Neutrophil (primary cell): ENCODE measurements at regions not wholly inside any gene's neighbourhood (a gene's known extent, or its start where the extent isn't known, plus 50 kb on each side); places are given as distances from the start of the nearest gene placed in this dataset.

Experiments used
- H3K27ac ChIP-seq: fragments of 200-600 bp; sonication (generic); 2 replicates; pipeline ENCODE4 v1.5.1; 2016; ENCODE audit warnings: mild to moderate bottlenecking, moderate library complexity
- H3K27me3 ChIP-seq: fragments of 200-600 bp; sonication (generic); 2 replicates; pipeline ENCODE4 v1.6.0; 2016; ENCODE audit warnings: mild to moderate bottlenecking
- H3K36me3 ChIP-seq: fragments of 200-600 bp; sonication (generic); 2 replicates; pipeline ENCODE4 v1.5.1; 2017
- H3K4me1 ChIP-seq, 2 experiments: fragments of 200-600 bp in 1 of 2; sonication (generic) in 1 of 2; 1 replicate in 1 of 2; 2 replicates in 1 of 2; pipeline versions ENCODE4 v1.5.1 to v1.6.1; 2013 to 2016; ENCODE audit warnings: low read depth in 1 of 2, low read length in 1 of 2, mild to moderate bottlenecking in 1 of 2, moderate library complexity in 1 of 2; ENCODE audit not compliant: control insufficient read depth in 1 of 2, insufficient read depth in 1 of 2
- H3K4me3 ChIP-seq, 2 experiments: fragments of 200-600 bp in 1 of 2; sonication (generic) in 1 of 2; 1 replicate in 1 of 2; 2 replicates in 1 of 2; pipeline ENCODE4 v1.5.1; 2013 to 2016; ENCODE audit warnings: low read depth in 1 of 2, low read length in 1 of 2, mild to moderate bottlenecking in 1 of 2, moderate library complexity in 1 of 2
- H3K9me3 ChIP-seq: fragments of 200-600 bp; sonication (generic); 2 replicates; pipeline ENCODE4 v1.5.1; 2016
- TF ChIP-seq, protein P1 (sequence below): fragments of 200-600 bp; sonication (generic); IDR thresholded peaks from 2 replicates; pipeline ENCODE4 v1.5.1; 2016; ENCODE audit warnings: antibody characterized with exemption

DNA sequence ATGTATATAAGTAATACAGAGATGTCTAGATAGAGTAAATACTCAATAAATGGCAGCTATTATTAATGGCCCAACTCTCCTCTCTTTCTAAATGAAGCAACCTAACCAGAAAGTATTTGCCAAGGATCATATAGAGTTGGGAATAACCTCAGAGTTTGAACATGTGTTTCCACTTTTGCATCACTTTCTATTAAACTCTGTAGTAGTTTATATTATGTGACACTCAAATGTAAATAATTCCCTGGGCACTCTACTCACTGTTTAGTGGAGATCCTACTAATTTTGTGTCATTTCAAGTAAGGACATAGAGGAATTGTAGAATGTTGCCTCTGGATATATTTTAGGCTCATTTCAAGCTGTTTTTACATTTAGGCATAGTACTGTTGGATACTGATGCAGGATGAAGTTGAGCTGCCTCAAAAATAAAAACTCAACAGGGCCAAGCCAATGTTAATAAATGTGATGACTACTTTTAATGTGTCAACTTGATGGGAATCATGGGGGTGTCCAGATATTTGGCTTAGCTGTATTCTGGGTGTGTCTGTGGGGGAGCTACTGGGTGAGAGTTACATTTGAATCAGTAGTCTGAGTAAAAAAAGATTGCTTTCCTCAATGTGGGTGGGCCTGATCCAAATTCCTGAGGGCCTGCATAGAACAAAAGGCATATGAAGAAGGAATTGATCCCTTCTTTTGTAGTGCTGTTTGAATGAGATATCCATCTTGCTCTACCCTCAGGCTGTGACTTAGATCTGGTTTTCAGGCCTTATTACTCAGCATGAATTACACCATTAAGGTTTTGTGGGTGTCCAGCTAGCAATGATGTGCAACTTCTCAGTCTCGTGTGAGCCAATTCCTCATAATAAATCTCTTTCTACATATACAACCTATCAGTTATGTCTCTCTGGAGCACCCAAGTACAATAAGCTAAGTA lies 1368.2 kb downstream of the STIM2 start:
- H3K4me3 ChIP-seq: no peak overlapping the region
- H3K27ac ChIP-seq: no peak overlapping the region
- no peaks in the 10 kb centered on the region for H3K27me3 ChIP-seq
- H3K36me3 ChIP-seq: no peaks in the 10 kb centered on the region
- H3K9me3 ChIP-seq: no peaks in the 10 kb centered on the region
- TF ChIP-seq, protein P1, sequence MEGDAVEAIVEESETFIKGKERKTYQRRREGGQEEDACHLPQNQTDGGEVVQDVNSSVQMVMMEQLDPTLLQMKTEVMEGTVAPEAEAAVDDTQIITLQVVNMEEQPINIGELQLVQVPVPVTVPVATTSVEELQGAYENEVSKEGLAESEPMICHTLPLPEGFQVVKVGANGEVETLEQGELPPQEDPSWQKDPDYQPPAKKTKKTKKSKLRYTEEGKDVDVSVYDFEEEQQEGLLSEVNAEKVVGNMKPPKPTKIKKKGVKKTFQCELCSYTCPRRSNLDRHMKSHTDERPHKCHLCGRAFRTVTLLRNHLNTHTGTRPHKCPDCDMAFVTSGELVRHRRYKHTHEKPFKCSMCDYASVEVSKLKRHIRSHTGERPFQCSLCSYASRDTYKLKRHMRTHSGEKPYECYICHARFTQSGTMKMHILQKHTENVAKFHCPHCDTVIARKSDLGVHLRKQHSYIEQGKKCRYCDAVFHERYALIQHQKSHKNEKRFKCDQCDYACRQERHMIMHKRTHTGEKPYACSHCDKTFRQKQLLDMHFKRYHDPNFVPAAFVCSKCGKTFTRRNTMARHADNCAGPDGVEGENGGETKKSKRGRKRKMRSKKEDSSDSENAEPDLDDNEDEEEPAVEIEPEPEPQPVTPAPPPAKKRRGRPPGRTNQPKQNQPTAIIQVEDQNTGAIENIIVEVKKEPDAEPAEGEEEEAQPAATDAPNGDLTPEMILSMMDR: no peak
- H3K4me1 ChIP-seq: no peaks in the 10 kb centered on the region

GRCh38 chr4:28232376-28232775 lies 1371.7 kb downstream of the STIM2 start:
- TF ChIP-seq, protein P1: no peak
- Histone ChIP-seq H3K27me3 (no peaks in the 10 kb centered on the region), H3K4me1 (no peaks in the 10 kb centered on the region), H3K27ac (no peak overlapping the region), H3K9me3 (no peaks in the 10 kb centered on the region), H3K36me3 (no peaks in the 10 kb centered on the region), H3K4me3 (no peak overlapping the region)

GRCh38 chr4:28232951-28233350 lies 1372.3 kb downstream of the STIM2 start:
- Histone ChIP-seq H3K36me3 (no peaks in the 10 kb centered on the region), H3K9me3 (no peaks in the 10 kb centered on the region), H3K27ac (no peak overlapping the region), H3K4me3 (no peak overlapping the region), H3K4me1 (no peaks in the 10 kb centered on the region), H3K27me3 (no peaks in the 10 kb centered on the region)
- TF ChIP-seq, protein P1: no peak

- no peaks in the 10 kb centered on the region for H3K4me1 ChIP-seq
- no peaks in the 10 kb centered on the region for H3K27me3 ChIP-seq
- TF ChIP-seq, protein P1: no peak
These were observed 1373.1 kb downstream of the STIM2 start for GRCh38 chr4:28233724-28234123.

GRCh38 chr4:28238876-28239275 lies 1378.2 kb downstream of the STIM2 start:
- no peaks in the 10 kb centered on the region for H3K36me3 ChIP-seq
- TF ChIP-seq, protein P1: no peak
- no peaks in the 10 kb centered on the region for H3K27me3 ChIP-seq
- no peak overlapping the region for H3K4me3 ChIP-seq
- no peak overlapping the region for H3K27ac ChIP-seq
- no peaks in the 10 kb centered on the region for H3K9me3 ChIP-seq
- no peaks in the 10 kb centered on the region for H3K4me1 ChIP-seq

More at GRCh38 chr4:28233724-28234123, 1373.1 kb downstream of the STIM2 start:
- no peak overlapping the region for H3K27ac ChIP-seq
- no peak overlapping the region for H3K4me3 ChIP-seq
- no peaks in the 10 kb centered on the region for H3K9me3 ChIP-seq
- H3K36me3 ChIP-seq: no peaks in the 10 kb centered on the region
